ENCODE measurements at regions not wholly inside any gene's neighbourhood (a gene's known extent, or its start where the extent isn't known, plus 50 kb on each side); places are given as distances from the start of the nearest gene placed in this dataset.

DNA sequence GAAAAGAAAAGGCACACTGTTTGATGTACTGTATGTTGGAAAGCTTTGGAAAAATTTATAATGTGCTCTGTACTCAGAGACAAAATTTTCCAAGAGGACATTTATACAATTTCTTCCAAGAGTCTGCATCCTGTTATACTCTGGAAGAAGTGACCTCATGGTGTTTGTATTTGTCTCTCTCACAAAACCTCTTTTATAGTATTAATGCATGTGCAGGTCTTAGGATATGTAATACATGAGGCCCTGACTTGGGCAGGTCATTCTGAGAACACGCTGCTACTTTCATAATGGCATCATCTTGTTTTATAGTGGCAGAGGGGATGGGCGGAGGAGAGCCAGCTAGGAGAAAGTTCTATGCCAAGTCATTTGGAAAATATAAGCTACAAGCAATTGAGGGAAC lies 72.0 kb upstream of the P3H2 start:
- Mint-ChIP-seq H3K9me3 (no peaks in the 10 kb centered on the region), H3K4me1 (peaks cover 5% of the 10 kb centered on the region), H3K27me3 (ENCODE audit: low read depth) (no peaks in the 10 kb centered on the region), H3K4me3 (no peak overlapping the region), H3K27ac (no peak overlapping the region), H3K36me3 (no peaks in the 10 kb centered on the region)
- no peak for DNase-seq (ENCODE audit: low spot score in 2 of 2, unreplicated experiment in 2 of 2)
- TF ChIP-seq, protein P1, sequence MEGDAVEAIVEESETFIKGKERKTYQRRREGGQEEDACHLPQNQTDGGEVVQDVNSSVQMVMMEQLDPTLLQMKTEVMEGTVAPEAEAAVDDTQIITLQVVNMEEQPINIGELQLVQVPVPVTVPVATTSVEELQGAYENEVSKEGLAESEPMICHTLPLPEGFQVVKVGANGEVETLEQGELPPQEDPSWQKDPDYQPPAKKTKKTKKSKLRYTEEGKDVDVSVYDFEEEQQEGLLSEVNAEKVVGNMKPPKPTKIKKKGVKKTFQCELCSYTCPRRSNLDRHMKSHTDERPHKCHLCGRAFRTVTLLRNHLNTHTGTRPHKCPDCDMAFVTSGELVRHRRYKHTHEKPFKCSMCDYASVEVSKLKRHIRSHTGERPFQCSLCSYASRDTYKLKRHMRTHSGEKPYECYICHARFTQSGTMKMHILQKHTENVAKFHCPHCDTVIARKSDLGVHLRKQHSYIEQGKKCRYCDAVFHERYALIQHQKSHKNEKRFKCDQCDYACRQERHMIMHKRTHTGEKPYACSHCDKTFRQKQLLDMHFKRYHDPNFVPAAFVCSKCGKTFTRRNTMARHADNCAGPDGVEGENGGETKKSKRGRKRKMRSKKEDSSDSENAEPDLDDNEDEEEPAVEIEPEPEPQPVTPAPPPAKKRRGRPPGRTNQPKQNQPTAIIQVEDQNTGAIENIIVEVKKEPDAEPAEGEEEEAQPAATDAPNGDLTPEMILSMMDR (IDR thresholded peaks at IDR 0.05; ENCODE audit: unreplicated experiment) = no peak

DNA sequence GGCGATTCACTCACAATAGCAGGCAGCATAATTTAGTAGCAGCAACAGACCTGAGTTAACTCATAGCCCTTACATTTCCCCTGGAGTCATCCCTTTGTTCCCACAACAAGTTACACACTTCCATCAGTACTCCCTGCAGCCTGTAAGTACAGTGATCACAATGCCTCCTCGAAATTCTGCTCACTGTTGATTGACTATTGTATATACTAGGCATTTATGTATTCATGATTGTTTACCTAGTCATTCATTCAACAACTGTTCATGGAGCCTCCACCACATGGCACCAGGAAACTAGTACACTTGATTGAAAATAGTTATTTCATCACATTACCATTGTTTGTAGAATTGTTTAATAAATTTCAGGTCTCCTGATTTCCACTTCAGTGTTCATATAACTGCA lies 71.4 kb upstream of the P3H2 start:
- TF ChIP-seq, protein P1 (IDR thresholded peaks at IDR 0.05; ENCODE audit: unreplicated experiment) = no peak
- Mint-ChIP-seq H3K9me3 (no peaks in the 10 kb centered on the region), H3K4me3 (no peak overlapping the region), H3K27me3 (ENCODE audit: low read depth) (no peaks in the 10 kb centered on the region), H3K4me1 (peaks cover 2% of the 10 kb centered on the region), H3K36me3 (no peaks in the 10 kb centered on the region), H3K27ac (no peak overlapping the region)
- DNase-seq (ENCODE audit: low spot score in 2 of 2, unreplicated experiment in 2 of 2) = no peak

DNA sequence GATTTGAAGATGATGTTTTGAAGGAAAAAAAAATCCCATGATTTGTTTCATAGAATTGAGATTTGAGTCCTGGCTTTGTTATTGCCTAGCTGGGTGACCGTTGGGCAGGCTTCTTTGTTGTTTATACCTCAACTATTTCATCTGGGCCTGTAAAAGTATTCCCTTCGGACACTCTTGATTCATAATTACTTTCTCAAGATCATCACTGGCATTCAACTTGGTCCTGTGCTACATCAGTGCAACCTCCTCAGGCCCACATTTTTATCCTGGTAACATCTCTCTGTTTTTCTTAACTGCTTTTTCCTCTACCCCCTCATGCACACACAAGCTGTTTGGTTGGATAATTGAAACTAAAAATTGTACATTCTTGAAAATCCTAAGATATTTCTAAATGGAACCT lies 67.5 kb upstream of the P3H2 start:
- TF ChIP-seq, protein P1 (IDR thresholded peaks at IDR 0.05; ENCODE audit: unreplicated experiment) = no peak
- Mint-ChIP-seq H3K4me1 (peaks cover 2% of the 10 kb centered on the region), H3K27ac (no peak overlapping the region), H3K9me3 (no peaks in the 10 kb centered on the region), H3K27me3 (ENCODE audit: low read depth) (no peaks in the 10 kb centered on the region), H3K36me3 (no peaks in the 10 kb centered on the region), H3K4me3 (no peak overlapping the region)
- DNase-seq (ENCODE audit: low spot score in 2 of 2, unreplicated experiment in 2 of 2) = no peak

DNA sequence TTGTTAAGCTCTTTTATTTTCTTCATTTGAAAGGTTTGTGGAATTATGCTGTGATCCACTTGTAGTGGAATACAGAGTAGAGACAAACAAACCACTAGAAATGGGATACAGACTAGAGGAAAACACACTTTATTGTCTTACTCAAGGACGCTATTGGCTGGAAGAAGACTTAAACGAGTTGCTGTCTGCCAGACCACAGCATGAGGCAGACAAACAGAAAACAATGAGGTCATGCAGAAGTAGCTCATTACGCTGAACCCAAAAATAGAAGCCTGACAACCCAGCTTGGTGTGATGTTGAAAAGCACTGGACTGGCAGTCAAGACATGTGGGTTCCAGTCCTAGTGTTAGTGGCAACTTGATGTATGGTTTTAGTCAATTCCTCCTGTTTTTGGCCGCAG lies 62.4 kb upstream of the P3H2 start:
- Mint-ChIP-seq H3K9me3 (no peaks in the 10 kb centered on the region), H3K27me3 (ENCODE audit: low read depth) (no peaks in the 10 kb centered on the region), H3K4me3 (no peak overlapping the region), H3K27ac (no peak overlapping the region), H3K4me1 (no peaks in the 10 kb centered on the region), H3K36me3 (no peaks in the 10 kb centered on the region)
- no peak for DNase-seq (ENCODE audit: low spot score in 2 of 2, unreplicated experiment in 2 of 2)
- TF ChIP-seq, protein P1 (IDR thresholded peaks at IDR 0.05; ENCODE audit: unreplicated experiment) = no peak

DNA sequence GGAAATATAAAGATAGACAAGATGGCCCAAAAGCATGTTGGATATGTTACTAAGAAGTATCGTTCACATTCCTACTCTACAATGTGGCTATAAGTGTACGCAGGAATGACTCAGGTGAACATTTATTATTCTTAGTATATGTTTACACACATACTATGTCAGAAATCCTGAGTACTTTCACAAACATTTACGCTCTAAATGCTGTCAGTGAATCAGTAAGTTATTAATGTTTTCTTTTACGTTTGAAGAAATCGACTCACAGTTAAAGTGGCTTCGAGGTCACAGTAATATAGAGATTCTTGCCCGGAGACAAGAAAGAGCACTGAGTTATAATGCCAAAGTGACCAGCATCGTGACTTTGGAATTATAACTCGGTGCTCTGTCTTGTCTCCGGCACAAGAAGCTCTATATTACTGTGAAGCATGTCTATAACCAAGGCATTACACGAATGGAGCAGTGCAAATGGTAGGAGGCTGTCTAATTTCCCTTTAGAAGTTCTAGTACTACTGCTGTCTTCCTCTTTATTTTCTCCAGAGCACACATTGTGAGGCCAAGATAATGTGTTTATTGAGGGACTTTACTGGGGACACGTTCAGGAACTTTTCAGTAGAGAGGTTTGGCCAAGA lies 61.8 kb upstream of the P3H2 start:
- no peak overlapping the region for H3K4me3 Mint-ChIP-seq
- no peaks in the 10 kb centered on the region for H3K4me1 Mint-ChIP-seq
- H3K27me3 Mint-ChIP-seq (ENCODE audit: low read depth) = no peaks in the 10 kb centered on the region
- no peaks in the 10 kb centered on the region for H3K36me3 Mint-ChIP-seq
- TF ChIP-seq, protein P1 (IDR thresholded peaks at IDR 0.05; ENCODE audit: unreplicated experiment) = no peak
- H3K9me3 Mint-ChIP-seq = no peaks in the 10 kb centered on the region
- DNase-seq (ENCODE audit: low spot score in 2 of 2, unreplicated experiment in 2 of 2) = no peak
- H3K27ac Mint-ChIP-seq = no peak overlapping the region

DNA sequence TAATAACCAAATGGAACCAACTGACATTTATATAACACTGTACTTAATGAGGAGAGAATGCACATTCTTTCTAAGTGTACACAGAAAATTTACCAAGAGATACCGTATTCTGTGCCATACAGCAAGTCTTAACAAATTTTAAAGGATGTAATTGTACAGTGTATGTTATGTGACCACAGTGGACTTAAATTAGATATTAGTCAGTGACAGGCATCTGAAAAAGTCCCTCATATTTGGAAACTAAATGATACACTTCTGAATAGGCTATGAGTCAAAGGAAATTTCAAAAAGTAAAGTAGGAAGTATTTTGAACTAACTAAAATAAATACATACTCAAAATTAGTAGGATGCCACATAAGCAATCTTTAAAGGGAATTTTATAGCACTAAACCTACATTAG lies 59.6 kb upstream of the P3H2 start:
- no peaks in the 10 kb centered on the region for H3K9me3 Mint-ChIP-seq
- H3K36me3 Mint-ChIP-seq = no peaks in the 10 kb centered on the region
- H3K27ac Mint-ChIP-seq = no peak overlapping the region
- TF ChIP-seq, protein P1 (IDR thresholded peaks at IDR 0.05; ENCODE audit: unreplicated experiment) = no peak
- no peak overlapping the region for H3K4me3 Mint-ChIP-seq
- no peaks in the 10 kb centered on the region for H3K4me1 Mint-ChIP-seq
- no peak for DNase-seq (ENCODE audit: low spot score in 2 of 2, unreplicated experiment in 2 of 2)
- no peaks in the 10 kb centered on the region for H3K27me3 Mint-ChIP-seq (ENCODE audit: low read depth)

All from mesothelial cell of epicardium (in vitro differentiated cells).